ENCODE measurements at regions not wholly inside any gene's neighbourhood (a gene's known extent, or its start where the extent isn't known, plus 50 kb on each side); places are given as distances from the start of the nearest gene placed in this dataset.

GRCh38 chr6:151172751-151173150 is 67.0 kb upstream of the AKAP12 start:
- POLR2A ChIA-PET, result no interaction called here
- Histone ChIP-seq H3K9me3 (ENCODE audit: control extremely low read depth in 1 of 5, control insufficient read depth in 4 of 5, insufficient read depth in 2 of 5, low read depth in 1 of 5, low read length in 4 of 5) (no peaks in the 10 kb centered on the region), H3K4me3 (ENCODE audit: control insufficient read depth in 1 of 7, extremely low read depth in 1 of 7, insufficient read depth in 4 of 7, low read depth in 2 of 7, low read length in 6 of 7) (no peak overlapping the region), H3K27me3 (replicated peaks in 2 of 5; ENCODE audit: control insufficient read depth in 4 of 5, insufficient read depth in 5 of 5, low read length in 4 of 5) (no peaks in the 10 kb centered on the region), H3K36me3 (ENCODE audit: control insufficient read depth in 4 of 4, insufficient read depth in 4 of 4, low read length in 3 of 4) (no peaks in the 10 kb centered on the region), H3K27ac (ENCODE audit: insufficient read depth in 1 of 2, low read depth in 1 of 2, low read length in 2 of 2, poor library complexity in 1 of 2, severe bottlenecking in 2 of 2) (no peak overlapping the region), H3K4me1 (ENCODE audit: control extremely low read depth in 1 of 4, control insufficient read depth in 4 of 4, insufficient read depth in 4 of 4, low read length in 3 of 4) (no peaks in the 10 kb centered on the region)
- CTCF ChIA-PET, result interaction anchor here (1.0 kb wide), 1 partner anchor 9 kb away, joined by 3 read pairs; no protein-coding TSS in a partner anchor
- no peak for DNase-seq
- WGBS (ENCODE audit: insufficient coverage), result no CpG with 5 or more reads among the region's 3 CpGs

GRCh38 chr6:151175662-151176445 is 63.9 kb upstream of the AKAP12 start:
- Histone ChIP-seq H3K36me3 (ENCODE audit: control insufficient read depth in 4 of 4, insufficient read depth in 4 of 4, low read length in 3 of 4) (no peaks in the 10 kb centered on the region), H3K27ac (ENCODE audit: insufficient read depth in 1 of 2, low read depth in 1 of 2, low read length in 2 of 2, poor library complexity in 1 of 2, severe bottlenecking in 2 of 2) (no peak overlapping the region), H3K4me1 (ENCODE audit: control extremely low read depth in 1 of 4, control insufficient read depth in 4 of 4, insufficient read depth in 4 of 4, low read length in 3 of 4) (no peaks in the 10 kb centered on the region), H3K9me3 (ENCODE audit: control extremely low read depth in 1 of 5, control insufficient read depth in 4 of 5, insufficient read depth in 2 of 5, low read depth in 1 of 5, low read length in 4 of 5) (no peaks in the 10 kb centered on the region), H3K4me3 (ENCODE audit: control insufficient read depth in 1 of 7, extremely low read depth in 1 of 7, insufficient read depth in 4 of 7, low read depth in 2 of 7, low read length in 6 of 7) (no peak overlapping the region), H3K27me3 (replicated peaks in 2 of 5; ENCODE audit: control insufficient read depth in 4 of 5, insufficient read depth in 5 of 5, low read length in 4 of 5) (peaks cover 0 to 3% (median 0%) of the 10 kb centered on the region in 5 experiments)
- WGBS (ENCODE audit: insufficient coverage), result 86% methylated on average over 12 of the region's 12 CpGs
- CTCF ChIA-PET, result no interaction called here
- POLR2A ChIA-PET, result interaction anchor here (0.6 kb wide), 1 partner anchor 96 kb away, joined by 3 read pairs; no protein-coding TSS in a partner anchor
- no peak for DNase-seq

GRCh38 chr6:151176911-151177770 is 62.6 kb upstream of the AKAP12 start:
- 80% methylated on average over 1 of the region's 2 CpGs for WGBS (ENCODE audit: insufficient coverage)
- no peak overlapping the region for H3K27ac ChIP-seq (ENCODE audit: insufficient read depth in 1 of 2, low read depth in 1 of 2, low read length in 2 of 2, poor library complexity in 1 of 2, severe bottlenecking in 2 of 2)
- ChIA-PET CTCF (no interaction called here), POLR2A (no interaction called here)
- H3K36me3 ChIP-seq (ENCODE audit: control insufficient read depth in 4 of 4, insufficient read depth in 4 of 4, low read length in 3 of 4), result no peaks in the 10 kb centered on the region
- no peak for DNase-seq
- no peak overlapping the region for H3K4me3 ChIP-seq (ENCODE audit: control insufficient read depth in 1 of 7, extremely low read depth in 1 of 7, insufficient read depth in 4 of 7, low read depth in 2 of 7, low read length in 6 of 7)
- H3K9me3 ChIP-seq (ENCODE audit: control extremely low read depth in 1 of 5, control insufficient read depth in 4 of 5, insufficient read depth in 2 of 5, low read depth in 1 of 5, low read length in 4 of 5), result no peaks in the 10 kb centered on the region
- H3K27me3 ChIP-seq (replicated peaks in 2 of 5; ENCODE audit: control insufficient read depth in 4 of 5, insufficient read depth in 5 of 5, low read length in 4 of 5), result peaks cover 0 to 3% (median 0%) of the 10 kb centered on the region in 5 experiments
- no peaks in the 10 kb centered on the region for H3K4me1 ChIP-seq (ENCODE audit: control extremely low read depth in 1 of 4, control insufficient read depth in 4 of 4, insufficient read depth in 4 of 4, low read length in 3 of 4)

GRCh38 chr6:151178373-151178772 is 61.4 kb upstream of the AKAP12 start:
- no CpG with 5 or more reads among the region's 3 CpGs for WGBS (ENCODE audit: insufficient coverage)
- Histone ChIP-seq H3K9me3 (ENCODE audit: control extremely low read depth in 1 of 5, control insufficient read depth in 4 of 5, insufficient read depth in 2 of 5, low read depth in 1 of 5, low read length in 4 of 5) (peaks cover 0 to 2% (median 0%) of the 10 kb centered on the region in 5 experiments), H3K4me1 (ENCODE audit: control extremely low read depth in 1 of 4, control insufficient read depth in 4 of 4, insufficient read depth in 4 of 4, low read length in 3 of 4) (no peaks in the 10 kb centered on the region), H3K27me3 (replicated peaks in 2 of 5; ENCODE audit: control insufficient read depth in 4 of 5, insufficient read depth in 5 of 5, low read length in 4 of 5) (peaks cover 0 to 3% (median 0%) of the 10 kb centered on the region in 5 experiments), H3K4me3 (ENCODE audit: control insufficient read depth in 1 of 7, extremely low read depth in 1 of 7, insufficient read depth in 4 of 7, low read depth in 2 of 7, low read length in 6 of 7) (no peak overlapping the region), H3K36me3 (ENCODE audit: control insufficient read depth in 4 of 4, insufficient read depth in 4 of 4, low read length in 3 of 4) (no peaks in the 10 kb centered on the region), H3K27ac (ENCODE audit: insufficient read depth in 1 of 2, low read depth in 1 of 2, low read length in 2 of 2, poor library complexity in 1 of 2, severe bottlenecking in 2 of 2) (no peak overlapping the region)
- POLR2A ChIA-PET, result no interaction called here
- CTCF ChIA-PET, result no interaction called here
- DNase-seq, result no peak

- WGBS (ENCODE audit: insufficient coverage), result 100% methylated on average over 1 of the region's 2 CpGs
- Histone ChIP-seq H3K4me1 (ENCODE audit: control extremely low read depth in 1 of 4, control insufficient read depth in 4 of 4, insufficient read depth in 4 of 4, low read length in 3 of 4) (no peaks in the 10 kb centered on the region), H3K36me3 (ENCODE audit: control insufficient read depth in 4 of 4, insufficient read depth in 4 of 4, low read length in 3 of 4) (no peaks in the 10 kb centered on the region), H3K27me3 (replicated peaks in 2 of 5; ENCODE audit: control insufficient read depth in 4 of 5, insufficient read depth in 5 of 5, low read length in 4 of 5) (peaks cover 0 to 3% (median 0%) of the 10 kb centered on the region in 5 experiments), H3K4me3 (ENCODE audit: control insufficient read depth in 1 of 7, extremely low read depth in 1 of 7, insufficient read depth in 4 of 7, low read depth in 2 of 7, low read length in 6 of 7) (no peak overlapping the region), H3K27ac (ENCODE audit: insufficient read depth in 1 of 2, low read depth in 1 of 2, low read length in 2 of 2, poor library complexity in 1 of 2, severe bottlenecking in 2 of 2) (no peak overlapping the region), H3K9me3 (ENCODE audit: control extremely low read depth in 1 of 5, control insufficient read depth in 4 of 5, insufficient read depth in 2 of 5, low read depth in 1 of 5, low read length in 4 of 5) (peaks cover 0 to 4% (median 0%) of the 10 kb centered on the region in 5 experiments)
- POLR2A ChIA-PET, result interaction anchor here (0.5 kb wide), 1 partner anchor 1578 kb away, joined by 3 read pairs; no protein-coding TSS in a partner anchor
- DNase-seq, result no peak
- CTCF ChIA-PET, result no interaction called here
Measured at GRCh38 chr6:151179321-151179720, 60.4 kb upstream of the AKAP12 start.

- H3K4me3 ChIP-seq (ENCODE audit: control insufficient read depth in 1 of 7, extremely low read depth in 1 of 7, insufficient read depth in 4 of 7, low read depth in 2 of 7, low read length in 6 of 7), result no peak overlapping the region
- ChIA-PET CTCF (no interaction called here), POLR2A (no interaction called here)
Measured at GRCh38 chr6:151180330-151181048, 59.3 kb upstream of the AKAP12 start.

More at GRCh38 chr6:151180330-151181048, 59.3 kb upstream of the AKAP12 start:
- DNase-seq, result peak in 2 of 3 donors; percentile 11 to 28
- Histone ChIP-seq H3K27ac (ENCODE audit: insufficient read depth in 1 of 2, low read depth in 1 of 2, low read length in 2 of 2, poor library complexity in 1 of 2, severe bottlenecking in 2 of 2) (no peak overlapping the region), H3K4me1 (ENCODE audit: control extremely low read depth in 1 of 4, control insufficient read depth in 4 of 4, insufficient read depth in 4 of 4, low read length in 3 of 4) (no peaks in the 10 kb centered on the region), H3K27me3 (replicated peaks in 2 of 5; ENCODE audit: control insufficient read depth in 4 of 5, insufficient read depth in 5 of 5, low read length in 4 of 5) (peaks cover 0 to 3% (median 0%) of the 10 kb centered on the region in 5 experiments), H3K36me3 (ENCODE audit: control insufficient read depth in 4 of 4, insufficient read depth in 4 of 4, low read length in 3 of 4) (no peaks in the 10 kb centered on the region), H3K9me3 (ENCODE audit: control extremely low read depth in 1 of 5, control insufficient read depth in 4 of 5, insufficient read depth in 2 of 5, low read depth in 1 of 5, low read length in 4 of 5) (peaks cover 0 to 4% (median 0%) of the 10 kb centered on the region in 5 experiments)
- 89% methylated on average over 5 of the region's 9 CpGs for WGBS (ENCODE audit: insufficient coverage)
